Ectodermal cell (in vitro differentiated cells): ENCODE measurements at regions not wholly inside any gene's neighbourhood (a gene's known extent, or its start where the extent isn't known, plus 50 kb on each side); places are given as distances from the start of the nearest gene placed in this dataset.
"Not testable (repeated sequence)": the region's sequence is repeated elsewhere in the genome, so short reads cannot be mapped to it uniquely, and the experiment has no call there.

Experiments
- H3K27ac ChIP-seq: 2 replicates; pipeline ENCODE4 v1.7.0; 2013; ENCODE audit warnings: mild to moderate bottlenecking, low read depth, low read length; ENCODE audit not compliant: insufficient read depth, poor library complexity, severe bottlenecking
- H3K27me3 ChIP-seq: 2 replicates; pipeline ENCODE4 v1.7.0; 2013; ENCODE audit warnings: mild to moderate bottlenecking, low read length; ENCODE audit not compliant: insufficient read depth, control insufficient read depth, poor library complexity, severe bottlenecking
- H3K36me3 ChIP-seq: one replicate; pipeline ENCODE4 v1.7.0; 2013; ENCODE audit warnings: low read length; ENCODE audit not compliant: control insufficient read depth, insufficient read depth
- H3K4me1 ChIP-seq: one replicate; pipeline ENCODE4 v1.7.0; 2013; ENCODE audit warnings: low read length; ENCODE audit not compliant: control insufficient read depth, insufficient read depth
- H3K4me3 ChIP-seq: 2 replicates; pipeline ENCODE4 v1.7.0; 2013; ENCODE audit warnings: low read depth, low read length, control low read depth; ENCODE audit not compliant: insufficient read depth
- H3K9me3 ChIP-seq: 2 replicates; pipeline ENCODE4 v1.7.0; 2013; ENCODE audit warnings: mild to moderate bottlenecking, low read length, moderate library complexity; ENCODE audit not compliant: control insufficient read depth
- WGBS, 2 experiments: methylation state at CpG; one replicate each; pipeline ENCODE4 v1.1.7; 2013; ENCODE audit warnings: missing lambda C conversion rate in 2 of 2; 5-methylcytosine and 5-hydroxymethylcytosine counted together

GRCh38 chr6:49328051-49328744, 134.9 kb downstream of the MMUT start:
- H3K27me3 ChIP-seq = no peaks in the 10 kb centered on the region
- 52 to 67% methylated on average over 1 of the region's 1 CpG for WGBS, 2 experiments
- no peaks in the 10 kb centered on the region for H3K4me1 ChIP-seq
- H3K4me3 ChIP-seq = no peak overlapping the region
- no peaks in the 10 kb centered on the region for H3K9me3 ChIP-seq
- no peak overlapping the region for H3K27ac ChIP-seq
- H3K36me3 ChIP-seq = no peaks in the 10 kb centered on the region

- Histone ChIP-seq H3K27ac (no peak overlapping the region), H3K4me3 (no peak overlapping the region), H3K4me1 (no peaks in the 10 kb centered on the region), H3K27me3 (no peaks in the 10 kb centered on the region), H3K36me3 (no peaks in the 10 kb centered on the region), H3K9me3 (no peaks in the 10 kb centered on the region)
- WGBS, 2 experiments = 94 to 100% methylated on average over 2 of the region's 2 CpGs
Measured at GRCh38 chr6:49327571-49327970, 135.5 kb downstream of the MMUT start.

- H3K4me1 ChIP-seq = no peaks in the 10 kb centered on the region
- no peak overlapping the region for H3K4me3 ChIP-seq
- H3K36me3 ChIP-seq = no peaks in the 10 kb centered on the region
- no peaks in the 10 kb centered on the region for H3K9me3 ChIP-seq
- no peak overlapping the region for H3K27ac ChIP-seq
- H3K27me3 ChIP-seq = no peaks in the 10 kb centered on the region
- 89 to 100% methylated on average over 1 of the region's 1 CpG for WGBS, 2 experiments
Measured at GRCh38 chr6:49327005-49327404, 136.0 kb downstream of the MMUT start.

- no peaks in the 10 kb centered on the region for H3K4me1 ChIP-seq
- WGBS, 2 experiments = 0 to 42% methylated on average over 1 to 2 of the region's 2 CpGs
- no peak overlapping the region for H3K27ac ChIP-seq
- H3K9me3 ChIP-seq = no peaks in the 10 kb centered on the region
- no peak overlapping the region for H3K4me3 ChIP-seq
- H3K27me3 ChIP-seq = no peaks in the 10 kb centered on the region
- no peaks in the 10 kb centered on the region for H3K36me3 ChIP-seq
Measured at GRCh38 chr6:49326347-49326746, 136.7 kb downstream of the MMUT start.

GRCh38 chr6:49325891-49326290, 137.2 kb downstream of the MMUT start:
- 96 to 97% methylated on average over 1 of the region's 1 CpG for WGBS, 2 experiments

GRCh38 chr6:49322861-49323260, 140.2 kb downstream of the MMUT start:
- no peaks in the 10 kb centered on the region for H3K36me3 ChIP-seq
- H3K4me1 ChIP-seq = no peaks in the 10 kb centered on the region
- H3K4me3 ChIP-seq = no peak overlapping the region
- WGBS, 2 experiments = 92 to 93% methylated on average over 1 of the region's 1 CpG
- H3K27me3 ChIP-seq = no peaks in the 10 kb centered on the region
- no peaks in the 10 kb centered on the region for H3K9me3 ChIP-seq
- H3K27ac ChIP-seq = no peak overlapping the region

More at GRCh38 chr6:49325891-49326290, 137.2 kb downstream of the MMUT start:
- Histone ChIP-seq H3K9me3 (no peaks in the 10 kb centered on the region), H3K27me3 (no peaks in the 10 kb centered on the region), H3K27ac (no peak overlapping the region), H3K4me1 (no peaks in the 10 kb centered on the region), H3K36me3 (no peaks in the 10 kb centered on the region), H3K4me3 (no peak overlapping the region)

- Histone ChIP-seq H3K4me1 (no peaks in the 10 kb centered on the region), H3K4me3 (no peak overlapping the region), H3K27me3 (no peaks in the 10 kb centered on the region), H3K36me3 (no peaks in the 10 kb centered on the region), H3K27ac (no peak overlapping the region), H3K9me3 (no peaks in the 10 kb centered on the region)
- WGBS, 2 experiments = 94% methylated on average over 1 of the region's 2 CpGs
Measured at GRCh38 chr6:49321561-49322072, 141.4 kb downstream of the MMUT start.

GRCh38 chr6:49305010-49305409, 158.0 kb downstream of the MMUT start:
- H3K4me1 ChIP-seq = no peaks in the 10 kb centered on the region
- no peak overlapping the region for H3K27ac ChIP-seq
- no CpG with 5 or more reads among the region's 1 CpG for WGBS, 2 experiments
- no peaks in the 10 kb centered on the region for H3K36me3 ChIP-seq
- no peaks in the 10 kb centered on the region for H3K9me3 ChIP-seq
- no peaks in the 10 kb centered on the region for H3K27me3 ChIP-seq
- H3K4me3 ChIP-seq = no peak overlapping the region

- H3K4me3 ChIP-seq, H3K9me3 ChIP-seq, H3K27ac ChIP-seq, H3K4me1 ChIP-seq, H3K27me3 ChIP-seq, H3K36me3 ChIP-seq: not testable (repeated sequence)
- WGBS, 2 experiments = no CpG with 5 or more reads among the region's 1 CpG
Measured at GRCh38 chr6:49304393-49304792, 158.7 kb downstream of the MMUT start.

- H3K4me3 ChIP-seq = no peak overlapping the region
- H3K27me3 ChIP-seq = no peaks in the 10 kb centered on the region
- H3K4me1 ChIP-seq = no peaks in the 10 kb centered on the region
- H3K36me3 ChIP-seq = no peaks in the 10 kb centered on the region
- H3K27ac ChIP-seq = no peak overlapping the region
- H3K9me3 ChIP-seq = no peaks in the 10 kb centered on the region
Measured at GRCh38 chr6:49300911-49301310, 162.1 kb downstream of the MMUT start.
